Ishikawa (cell line): ENCODE measurements at regions not wholly inside any gene's neighbourhood (a gene's known extent, or its start where the extent isn't known, plus 50 kb on each side); places are given as distances from the start of the nearest gene placed in this dataset.

Experiments
- CEBPB ChIP-seq: IDR thresholded peaks from 2 replicates; pipeline ENCODE4 v1.6.1; 2012
- CREB1 ChIP-seq: IDR thresholded peaks from 2 replicates; pipeline ENCODE4 v1.6.1; 2012; ENCODE audit warnings: low read depth
- EGR1 ChIP-seq: IDR thresholded peaks from 2 replicates; pipeline ENCODE4 v1.6.1; 2012
- EP300 ChIP-seq: IDR thresholded peaks from 2 replicates; pipeline ENCODE4 v1.6.1; 2012; ENCODE audit warnings: borderline replicate concordance
- FOXM1 ChIP-seq: IDR thresholded peaks from 2 replicates; pipeline ENCODE4 v1.6.1; 2012; ENCODE audit warnings: low read depth, borderline replicate concordance
- NFIC ChIP-seq: IDR thresholded peaks from 2 replicates; pipeline ENCODE4 v1.6.1; 2012
- RAD21 ChIP-seq: IDR thresholded peaks from 2 replicates; pipeline ENCODE4 v1.6.1; 2012; ENCODE audit warnings: low read depth
- TAF1 ChIP-seq: IDR thresholded peaks from 2 replicates; pipeline ENCODE4 v1.6.1; 2012; ENCODE audit warnings: low read depth, mild to moderate bottlenecking
- TCF12 ChIP-seq: IDR thresholded peaks from 2 replicates; pipeline ENCODE4 v1.6.1; 2012; ENCODE audit warnings: low read depth
- TEAD4 ChIP-seq: IDR thresholded peaks from 2 replicates; pipeline ENCODE4 v1.6.1; 2012
- YY1 ChIP-seq: IDR thresholded peaks from 2 replicates; pipeline ENCODE4 v1.6.1; 2012; ENCODE audit warnings: low read depth
- ZBTB7A ChIP-seq: IDR thresholded peaks from 2 replicates; pipeline ENCODE4 v1.6.1; 2012; ENCODE audit warnings: low read depth
- TF ChIP-seq, protein P1 (sequence below): IDR thresholded peaks from 2 replicates; pipeline ENCODE4 v1.6.1; 2012
- TF ChIP-seq, protein P2 (sequence below): IDR thresholded peaks from 2 replicates; pipeline ENCODE4 v1.6.1; 2012; ENCODE audit warnings: low read depth, mild to moderate bottlenecking
- TF ChIP-seq, protein P3 (sequence below): IDR thresholded peaks from 2 replicates; pipeline ENCODE4 v1.6.1; 2012

DNA sequence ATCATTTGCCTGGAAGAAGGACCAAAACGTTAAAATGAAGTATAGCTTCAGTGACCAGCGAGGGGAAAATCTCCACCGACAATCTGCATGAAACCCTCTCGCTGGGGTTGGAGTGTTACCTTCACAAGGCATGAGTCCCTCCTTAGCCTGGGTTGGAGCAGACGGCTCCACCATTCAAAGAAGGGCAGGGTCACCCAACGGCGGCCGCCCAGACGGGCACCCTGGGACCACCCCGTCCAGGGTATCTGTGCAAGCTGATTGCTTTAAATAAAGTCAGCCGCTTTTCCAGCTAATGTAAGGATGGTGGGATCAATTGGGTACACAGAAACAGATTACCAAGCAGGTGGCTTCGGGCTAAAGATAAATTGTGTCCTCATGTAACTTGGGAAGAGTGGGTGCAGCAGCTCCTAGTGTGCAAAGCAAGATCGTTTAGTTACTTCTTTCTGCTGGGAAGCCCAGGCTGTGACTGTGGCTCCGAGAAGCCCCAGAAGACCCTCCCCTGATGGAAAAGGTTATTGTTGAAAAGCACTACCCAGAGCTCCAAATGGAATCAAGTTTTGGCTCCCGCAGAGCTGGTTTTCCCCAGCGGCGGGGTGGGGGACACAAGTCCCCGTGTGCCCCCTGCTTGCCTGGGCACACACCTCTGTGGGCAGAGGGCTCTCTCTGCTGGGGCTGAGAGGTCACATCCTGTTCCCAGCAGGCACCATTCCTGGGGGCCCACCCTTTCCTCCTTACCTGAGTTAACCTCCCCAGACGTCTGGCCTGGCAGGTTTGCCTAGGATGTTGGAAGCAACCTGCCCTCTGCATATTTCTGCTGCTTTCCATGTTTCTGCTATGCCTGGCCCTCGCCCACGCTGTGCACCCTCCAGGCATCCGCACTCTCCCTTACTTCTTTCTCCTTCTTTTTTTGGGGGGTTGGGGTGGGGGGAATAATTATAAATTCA, 318.6 kb upstream of the DIO3 start:
- TF ChIP-seq FOXM1 (no peak), TAF1 (no peak)

DNA sequence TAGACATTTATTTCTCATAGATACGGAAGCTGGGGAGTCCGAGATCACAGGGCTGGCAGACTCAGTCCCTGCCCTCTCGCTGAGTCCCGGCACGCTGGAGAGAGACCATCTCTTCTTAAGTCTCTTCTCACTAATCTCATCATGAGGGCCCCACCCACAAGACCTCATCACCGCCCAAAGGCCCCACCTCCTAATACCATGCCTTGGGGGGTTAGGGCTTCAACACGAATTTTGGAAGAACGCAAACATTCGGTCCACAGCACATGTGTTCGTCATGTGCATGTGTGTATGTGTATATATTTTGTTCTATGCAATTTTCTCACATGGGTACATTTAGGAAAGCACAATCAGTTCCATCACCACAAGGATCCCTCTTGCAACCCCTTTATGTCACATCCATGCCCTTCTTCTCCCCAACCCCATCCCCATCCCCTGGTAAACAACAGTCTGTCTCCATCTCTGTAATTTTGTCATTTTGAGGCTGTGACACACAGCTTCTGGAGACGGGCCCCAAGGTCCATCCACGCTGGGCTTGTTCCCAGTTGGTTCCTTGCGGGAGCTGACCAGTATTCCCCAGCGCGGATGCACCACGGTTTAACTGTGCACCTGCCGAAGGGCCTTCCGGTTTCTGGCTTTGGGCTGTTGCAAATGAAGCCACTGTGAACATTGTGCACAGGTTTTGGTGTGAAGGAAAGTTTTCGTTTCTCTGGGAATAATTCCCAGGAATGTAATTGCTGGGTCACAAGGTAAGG, 317.5 kb upstream of the DIO3 start:
- no peak for TF ChIP-seq CEBPB
- TF ChIP-seq, protein P1, sequence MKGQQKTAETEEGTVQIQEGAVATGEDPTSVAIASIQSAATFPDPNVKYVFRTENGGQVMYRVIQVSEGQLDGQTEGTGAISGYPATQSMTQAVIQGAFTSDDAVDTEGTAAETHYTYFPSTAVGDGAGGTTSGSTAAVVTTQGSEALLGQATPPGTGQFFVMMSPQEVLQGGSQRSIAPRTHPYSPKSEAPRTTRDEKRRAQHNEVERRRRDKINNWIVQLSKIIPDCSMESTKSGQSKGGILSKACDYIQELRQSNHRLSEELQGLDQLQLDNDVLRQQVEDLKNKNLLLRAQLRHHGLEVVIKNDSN, result no peak
- TF ChIP-seq FOXM1, result no peak
- TF ChIP-seq TEAD4, result no peak
- TF ChIP-seq ZBTB7A, result no peak
- TF ChIP-seq TCF12, result no peak
- TF ChIP-seq EGR1, result no peak
- TF ChIP-seq, protein P2, sequence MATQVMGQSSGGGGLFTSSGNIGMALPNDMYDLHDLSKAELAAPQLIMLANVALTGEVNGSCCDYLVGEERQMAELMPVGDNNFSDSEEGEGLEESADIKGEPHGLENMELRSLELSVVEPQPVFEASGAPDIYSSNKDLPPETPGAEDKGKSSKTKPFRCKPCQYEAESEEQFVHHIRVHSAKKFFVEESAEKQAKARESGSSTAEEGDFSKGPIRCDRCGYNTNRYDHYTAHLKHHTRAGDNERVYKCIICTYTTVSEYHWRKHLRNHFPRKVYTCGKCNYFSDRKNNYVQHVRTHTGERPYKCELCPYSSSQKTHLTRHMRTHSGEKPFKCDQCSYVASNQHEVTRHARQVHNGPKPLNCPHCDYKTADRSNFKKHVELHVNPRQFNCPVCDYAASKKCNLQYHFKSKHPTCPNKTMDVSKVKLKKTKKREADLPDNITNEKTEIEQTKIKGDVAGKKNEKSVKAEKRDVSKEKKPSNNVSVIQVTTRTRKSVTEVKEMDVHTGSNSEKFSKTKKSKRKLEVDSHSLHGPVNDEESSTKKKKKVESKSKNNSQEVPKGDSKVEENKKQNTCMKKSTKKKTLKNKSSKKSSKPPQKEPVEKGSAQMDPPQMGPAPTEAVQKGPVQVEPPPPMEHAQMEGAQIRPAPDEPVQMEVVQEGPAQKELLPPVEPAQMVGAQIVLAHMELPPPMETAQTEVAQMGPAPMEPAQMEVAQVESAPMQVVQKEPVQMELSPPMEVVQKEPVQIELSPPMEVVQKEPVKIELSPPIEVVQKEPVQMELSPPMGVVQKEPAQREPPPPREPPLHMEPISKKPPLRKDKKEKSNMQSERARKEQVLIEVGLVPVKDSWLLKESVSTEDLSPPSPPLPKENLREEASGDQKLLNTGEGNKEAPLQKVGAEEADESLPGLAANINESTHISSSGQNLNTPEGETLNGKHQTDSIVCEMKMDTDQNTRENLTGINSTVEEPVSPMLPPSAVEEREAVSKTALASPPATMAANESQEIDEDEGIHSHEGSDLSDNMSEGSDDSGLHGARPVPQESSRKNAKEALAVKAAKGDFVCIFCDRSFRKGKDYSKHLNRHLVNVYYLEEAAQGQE, result no peak
- no peak for TF ChIP-seq CREB1
- no peak for TF ChIP-seq EP300

DNA sequence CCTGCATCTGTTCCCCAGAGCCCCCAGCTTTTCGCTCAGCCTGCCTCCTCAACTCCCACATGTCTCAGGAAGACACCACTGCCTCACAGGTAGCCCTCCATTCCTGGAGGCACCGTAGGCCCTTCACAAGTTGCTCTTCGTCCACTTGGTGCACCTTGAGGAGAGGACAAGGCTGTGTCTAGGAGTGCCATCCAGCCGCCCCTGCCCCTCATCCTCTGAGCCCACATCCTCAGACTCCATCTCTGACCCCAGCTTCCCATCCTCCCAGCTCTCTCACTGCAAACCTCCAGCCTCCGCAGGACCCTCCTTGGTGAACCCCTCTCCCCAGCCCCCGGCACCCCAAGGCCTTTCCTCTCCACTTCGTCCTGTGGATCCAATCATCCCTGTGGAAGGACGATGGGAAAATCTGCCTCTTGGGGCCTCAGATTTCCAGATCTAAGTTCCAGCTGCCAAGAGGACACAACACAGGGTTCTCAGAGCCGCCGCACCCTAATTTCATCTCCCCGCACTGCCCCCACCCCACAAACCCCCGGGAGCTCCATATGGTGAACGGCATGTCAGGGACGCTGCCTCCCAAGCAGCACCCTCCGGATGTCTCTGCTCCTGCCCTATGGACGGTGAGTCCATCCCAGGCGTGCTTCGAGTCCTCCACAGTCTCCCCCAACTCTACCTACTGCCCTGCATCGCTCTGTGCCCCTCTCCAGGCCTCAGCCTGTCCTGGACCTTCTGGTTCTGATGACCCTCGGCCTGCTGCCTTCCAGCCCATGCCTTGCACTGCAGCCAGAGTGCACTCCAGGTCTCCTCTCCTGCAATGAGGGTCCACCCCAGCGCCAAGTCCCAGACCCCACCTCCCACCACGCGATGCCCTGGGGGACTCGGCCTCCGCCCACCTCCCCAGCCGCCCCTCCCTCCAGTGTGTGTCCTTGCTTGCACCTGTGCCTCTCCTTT, 314.1 kb upstream of the DIO3 start:
- TF ChIP-seq, protein P3, sequence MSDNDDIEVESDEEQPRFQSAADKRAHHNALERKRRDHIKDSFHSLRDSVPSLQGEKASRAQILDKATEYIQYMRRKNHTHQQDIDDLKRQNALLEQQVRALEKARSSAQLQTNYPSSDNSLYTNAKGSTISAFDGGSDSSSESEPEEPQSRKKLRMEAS, result no peak
- TF ChIP-seq RAD21 (no peak), CEBPB (no peak)

DNA sequence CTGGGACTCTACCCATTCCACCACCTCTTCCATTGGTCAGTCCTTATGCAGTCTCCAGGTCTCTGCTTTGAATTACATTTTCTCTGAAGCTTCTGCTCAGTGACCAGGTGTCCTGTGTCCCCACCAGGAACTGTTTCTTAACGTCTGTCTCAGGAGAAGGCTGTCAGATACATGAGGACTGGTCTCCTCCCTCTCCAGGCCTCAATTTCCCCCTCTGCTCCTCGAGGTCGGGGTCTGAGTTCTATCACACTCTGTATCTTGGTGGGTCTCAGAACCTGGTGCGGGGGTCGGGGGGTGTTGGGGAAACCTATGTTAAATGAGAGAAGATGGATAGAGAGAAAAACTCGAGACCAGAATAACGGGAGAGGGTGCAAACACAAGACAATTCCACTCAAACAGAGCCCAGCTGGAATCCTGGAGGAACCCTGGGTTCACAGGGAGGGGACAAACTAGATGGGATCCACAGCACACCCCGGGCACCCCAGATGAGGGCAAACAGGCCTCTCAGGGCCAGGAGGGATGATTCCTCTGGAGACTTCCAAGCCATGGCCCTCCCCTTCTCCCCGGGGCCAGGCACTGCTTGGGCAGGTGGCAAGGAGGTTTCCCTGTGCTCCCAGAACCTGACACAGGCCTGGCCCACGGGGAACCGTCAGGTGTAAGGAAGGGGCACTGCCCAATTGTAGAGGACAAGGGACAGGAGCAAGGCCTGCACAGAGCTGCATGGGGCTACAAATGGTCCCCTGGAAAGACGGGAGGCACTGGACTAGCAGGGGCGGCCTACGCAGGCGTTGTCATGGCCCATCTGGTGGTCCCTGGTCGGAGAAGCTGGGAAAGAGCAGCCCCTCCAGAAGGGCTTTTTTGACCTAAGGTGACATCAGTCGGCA, 313.2 kb upstream of the DIO3 start:
- TF ChIP-seq CEBPB (no peak), EGR1 (no peak), FOXM1 (no peak)

DNA sequence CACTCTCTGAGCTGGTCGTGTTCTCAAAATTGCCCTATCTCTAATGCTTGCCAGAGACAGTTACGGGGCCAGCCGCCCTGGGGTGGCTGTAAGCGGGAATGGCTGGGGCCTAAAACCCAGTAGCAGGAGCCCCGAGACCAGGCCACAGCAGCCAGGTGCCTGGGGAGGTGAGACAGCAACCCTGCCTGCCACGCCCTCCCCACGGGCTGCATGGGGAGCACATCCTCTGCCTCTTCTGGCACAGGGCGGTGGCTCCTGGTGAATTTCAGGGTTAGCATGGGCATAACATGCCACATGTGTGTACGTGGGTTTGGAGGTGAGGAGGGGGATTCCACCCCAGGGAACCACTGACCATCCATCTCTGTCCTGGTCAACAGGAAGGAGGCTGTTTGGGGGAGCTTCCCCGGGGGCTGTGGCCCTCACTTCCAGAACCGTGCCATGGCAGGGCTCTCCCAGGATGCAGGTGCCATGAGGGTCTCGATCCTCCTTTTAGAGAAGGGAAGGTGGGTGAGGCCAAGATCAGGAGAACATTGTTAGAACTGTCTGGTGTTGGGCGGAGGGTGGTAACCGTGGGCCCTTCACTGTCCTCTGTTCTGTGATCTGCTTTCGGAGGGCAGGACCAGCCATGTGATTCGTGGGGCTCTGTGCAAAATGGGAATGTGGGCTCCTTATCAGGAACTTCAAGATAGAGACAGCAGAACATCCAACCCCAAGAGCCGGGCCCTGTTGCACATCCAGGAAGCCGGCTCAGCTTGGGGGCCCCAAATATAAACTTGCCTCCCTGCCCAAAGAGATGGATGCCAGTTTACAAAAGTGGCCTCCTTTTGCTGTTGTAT, 312.2 kb upstream of the DIO3 start:
- TF ChIP-seq EP300 (no peak), FOXM1 (no peak), YY1 (no peak), TAF1 (no peak)
- TF ChIP-seq, protein P1, result no peak
- TF ChIP-seq, protein P3, result no peak

DNA sequence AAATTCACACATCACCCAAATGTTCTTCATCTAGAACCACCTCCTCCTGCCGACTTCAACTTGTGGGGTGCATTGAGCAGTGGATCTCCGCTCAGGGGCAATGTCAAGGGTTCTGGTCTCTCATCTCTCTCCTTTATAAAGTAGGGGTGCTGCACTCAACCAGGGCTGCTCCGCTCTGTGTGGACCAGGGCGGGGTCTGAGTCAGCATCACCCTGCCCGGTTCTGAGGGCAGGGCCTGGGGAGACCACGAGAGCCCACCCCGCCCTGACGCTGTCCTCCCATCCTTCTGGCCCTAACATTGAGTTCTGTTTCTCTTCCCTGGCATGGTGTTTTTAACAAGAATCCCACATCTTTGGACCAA, 311.6 kb upstream of the DIO3 start:
- TF ChIP-seq CEBPB, result no peak
- no peak for TF ChIP-seq FOXM1
- TF ChIP-seq, protein P1, result no peak
- no peak for TF ChIP-seq ZBTB7A
- TF ChIP-seq, protein P3, result no peak
- TF ChIP-seq, protein P2, result no peak
- TF ChIP-seq YY1, result no peak
- no peak for TF ChIP-seq RAD21
- no peak for TF ChIP-seq TAF1
- no peak for TF ChIP-seq CREB1
- no peak for TF ChIP-seq EGR1
- no peak for TF ChIP-seq NFIC
- no peak for TF ChIP-seq TEAD4
- TF ChIP-seq TCF12, result no peak
- TF ChIP-seq EP300, result no peak
